GM23338 (cell line): ENCODE measurements at regions not wholly inside any gene's neighbourhood (a gene's known extent, or its start where the extent isn't known, plus 50 kb on each side); places are given as distances from the start of the nearest gene placed in this dataset.

Experiments
- CTCF ChIP-seq, 2 experiments: fragments of 200-600 bp in 1 of 2; sonication (generic) in 1 of 2; conservative IDR thresholded peaks; 2 replicates each; pipeline versions ENCODE4 v1.5.1 to v1.6.1; 2016 to 2017; ENCODE audit warnings: antibody characterized with exemption in 2 of 2, low read depth in 2 of 2, mild to moderate bottlenecking in 2 of 2, moderate library complexity in 1 of 2
- POLR2AphosphoS5 ChIP-seq: IDR thresholded peaks from 2 replicates; pipeline ENCODE4 v1.6.1; 2016; ENCODE audit warnings: antibody characterized with exemption, low read depth
- REST ChIP-seq: IDR thresholded peaks from one replicate; pipeline ENCODE4 v1.6.1; 2018; ENCODE audit warnings: antibody characterized with exemption; ENCODE audit not compliant: unreplicated experiment

GRCh38 chr1:57943365-57943764 lies 519.5 kb upstream of the DAB1 start:
- TF ChIP-seq CTCF (conservative IDR thresholded peaks at IDR 0.05; ENCODE audit: low read depth in 2 of 2) (no peak), REST (no peak), POLR2AphosphoS5 (no peak)
